HUDEP-2 (cell line): ENCODE measurements at regions not wholly inside any gene's neighbourhood (a gene's known extent, or its start where the extent isn't known, plus 50 kb on each side); places are given as distances from the start of the nearest gene placed in this dataset.
"Not testable (repeated sequence)": the region's sequence is repeated elsewhere in the genome, so short reads cannot be mapped to it uniquely, and the experiment has no call there.

Source experiments
- DNase-seq, 76 experiments: peaks; one replicate each; lab custom pipeline; 2025; ENCODE audit not compliant: unreplicated experiment in 76 of 76; lab: John Stamatoyannopoulos, UW

DNA sequence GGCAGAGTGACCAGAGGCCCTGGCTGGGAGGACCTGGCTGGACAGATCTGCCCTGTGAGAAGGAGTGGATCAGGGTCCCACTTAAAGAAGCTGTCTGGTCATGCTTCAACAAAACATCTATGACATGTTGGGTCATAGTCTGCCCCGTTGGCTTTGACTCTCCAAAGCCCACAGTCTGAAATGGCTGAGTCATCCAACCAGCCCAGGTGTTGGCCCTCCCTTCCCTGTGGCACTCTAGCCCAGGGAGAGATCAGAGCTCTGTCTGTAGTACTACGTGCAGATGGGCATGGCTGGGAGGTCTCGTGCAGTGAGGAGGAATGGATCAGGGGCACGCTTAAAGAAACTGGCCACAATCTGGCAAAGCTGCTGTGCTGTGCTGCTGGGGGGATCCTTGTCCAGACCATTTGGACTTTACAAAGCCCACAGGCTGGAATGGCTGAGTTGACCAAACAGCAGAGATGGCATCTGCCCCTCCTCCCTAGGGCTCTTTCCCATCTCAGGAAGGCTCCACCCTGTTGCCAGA lies 206.1 kb downstream of the TUSC1 start:
- no peak for DNase-seq

DNA sequence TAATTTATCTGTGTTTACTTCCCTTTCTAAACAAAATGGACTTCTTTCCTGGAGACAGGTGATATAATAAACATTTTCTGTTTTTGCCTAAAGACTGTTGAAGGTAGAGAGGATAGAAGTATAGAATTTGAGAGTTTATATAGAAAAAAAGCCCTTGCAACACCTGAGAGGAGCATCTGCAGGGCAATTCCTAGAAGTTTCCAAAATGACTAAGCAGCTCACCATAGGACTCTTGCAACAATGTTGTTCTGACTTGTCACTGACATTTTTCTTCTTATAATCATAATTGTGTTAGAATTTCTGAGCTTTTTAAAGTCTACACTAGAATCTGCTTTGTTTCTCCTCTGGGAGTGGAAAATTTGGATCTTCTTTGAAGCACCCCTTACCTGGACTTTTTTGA lies 216.8 kb downstream of the TUSC1 start:
- no peak for DNase-seq

DNA sequence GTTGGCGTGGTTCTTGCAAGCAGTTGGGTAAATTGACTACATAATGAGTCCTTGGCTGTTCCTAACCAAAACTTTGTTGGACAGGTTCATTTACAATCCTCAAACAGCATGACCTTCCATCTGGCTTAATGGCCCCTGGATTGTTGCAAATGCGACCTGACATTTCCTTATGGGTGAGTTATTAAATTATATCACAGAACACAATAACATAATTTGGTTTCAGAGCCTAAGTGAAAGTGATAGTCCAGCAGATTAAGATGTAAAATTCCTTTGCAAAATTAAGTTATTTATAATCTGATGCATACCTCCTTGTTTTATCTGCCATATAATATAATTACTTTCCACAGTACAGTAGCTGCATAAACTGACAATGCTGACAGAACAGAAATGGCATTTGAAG lies 224.4 kb downstream of the TUSC1 start:
- no peak for DNase-seq

DNA sequence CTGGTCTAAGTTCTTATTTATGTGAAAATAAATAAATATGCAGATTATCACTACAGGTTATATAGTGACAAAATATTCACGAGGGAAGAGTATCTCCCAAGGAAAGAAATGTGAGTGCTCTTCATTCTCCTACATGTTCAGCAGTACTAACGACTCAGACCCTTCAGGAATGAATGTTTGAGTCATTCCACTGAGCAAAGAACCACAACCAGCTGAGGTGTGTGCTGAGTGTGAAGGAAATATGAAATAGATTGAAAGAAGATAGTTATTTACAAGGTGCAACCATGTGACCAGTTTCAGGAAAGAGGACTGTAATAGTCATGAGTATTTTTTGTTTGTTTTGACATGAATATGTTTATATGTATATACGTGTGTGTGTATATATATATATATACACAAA lies 228.7 kb downstream of the TUSC1 start:
- DNase-seq: no peak

DNA sequence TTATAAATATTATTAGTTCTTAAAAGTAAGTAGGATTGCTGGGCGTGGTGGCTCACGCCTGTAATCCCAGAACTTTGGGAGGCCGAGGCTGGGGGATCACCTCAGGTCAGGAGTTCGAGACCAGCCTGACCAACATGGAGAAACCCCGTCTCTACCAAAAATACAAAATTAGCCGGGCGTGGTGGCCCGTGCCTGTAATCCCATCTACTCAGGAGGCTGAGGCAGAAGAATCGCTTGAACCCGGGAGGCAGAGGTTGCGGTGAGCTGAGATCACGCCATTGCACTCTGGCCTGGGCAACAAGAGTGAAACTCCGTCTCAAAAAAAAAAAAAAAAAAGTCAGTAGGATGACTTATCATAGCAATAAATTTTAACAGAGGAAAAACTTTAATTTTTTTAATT lies 232.5 kb downstream of the TUSC1 start:
- DNase-seq: not testable (repeated sequence)

DNA sequence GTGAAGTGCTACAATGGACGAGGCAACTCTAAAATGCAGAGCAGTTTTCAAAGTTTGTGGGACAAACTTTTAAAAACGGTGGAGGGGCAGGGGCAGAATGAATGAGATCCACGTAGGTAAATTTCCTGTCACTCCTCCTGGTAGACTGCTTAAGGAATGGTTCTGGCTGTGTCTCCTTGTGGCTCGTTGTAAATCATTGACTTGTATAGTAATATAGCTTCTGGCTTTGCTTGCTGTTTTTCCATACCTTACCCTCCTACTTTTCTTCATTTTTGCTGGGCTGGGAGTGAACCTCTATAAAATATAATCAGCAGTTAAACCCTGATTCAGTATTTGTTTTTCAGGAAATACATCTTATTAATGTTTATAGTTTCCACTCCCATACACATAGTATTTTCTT lies 235.7 kb downstream of the TUSC1 start:
- no peak for DNase-seq

DNA sequence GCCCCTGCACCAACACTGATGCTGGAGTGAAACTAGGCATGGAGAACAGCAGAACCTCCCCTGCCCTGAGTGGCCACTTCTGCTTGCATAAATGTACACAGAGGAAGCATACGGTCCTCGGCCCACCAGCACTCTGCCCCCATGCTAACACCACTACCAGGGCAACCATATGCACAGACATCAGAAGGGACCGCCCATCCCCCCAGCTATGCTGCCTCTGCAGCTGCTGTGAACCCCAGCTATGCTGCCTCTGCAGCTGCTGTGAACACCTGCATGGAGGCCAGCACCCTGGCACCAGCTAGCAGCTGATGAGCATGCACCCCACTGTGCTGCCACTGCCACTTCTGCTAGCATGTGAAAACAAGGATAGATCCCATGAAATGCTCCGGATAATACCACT lies 250.3 kb downstream of the TUSC1 start:
- DNase-seq: no peak

DNA sequence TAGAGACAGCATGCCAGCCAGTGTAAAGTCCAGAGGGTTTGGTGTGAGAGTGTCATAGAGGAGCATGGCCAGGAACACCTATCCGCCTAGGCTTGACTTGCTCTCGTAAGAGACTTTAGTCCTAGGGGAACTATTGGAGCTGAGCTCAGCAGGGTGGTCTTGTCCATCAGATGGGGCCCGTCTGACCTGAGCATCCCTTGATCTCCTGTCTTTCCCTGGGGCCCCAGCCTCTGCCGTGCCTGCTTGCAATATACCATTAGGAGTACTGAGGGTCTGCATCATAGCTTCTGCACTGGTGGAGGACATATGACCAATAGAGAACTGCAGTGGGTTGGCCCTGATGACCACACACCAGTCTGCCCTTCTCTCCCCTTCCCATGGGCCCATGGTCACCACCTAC lies 251.0 kb downstream of the TUSC1 start:
- no peak for DNase-seq

DNA sequence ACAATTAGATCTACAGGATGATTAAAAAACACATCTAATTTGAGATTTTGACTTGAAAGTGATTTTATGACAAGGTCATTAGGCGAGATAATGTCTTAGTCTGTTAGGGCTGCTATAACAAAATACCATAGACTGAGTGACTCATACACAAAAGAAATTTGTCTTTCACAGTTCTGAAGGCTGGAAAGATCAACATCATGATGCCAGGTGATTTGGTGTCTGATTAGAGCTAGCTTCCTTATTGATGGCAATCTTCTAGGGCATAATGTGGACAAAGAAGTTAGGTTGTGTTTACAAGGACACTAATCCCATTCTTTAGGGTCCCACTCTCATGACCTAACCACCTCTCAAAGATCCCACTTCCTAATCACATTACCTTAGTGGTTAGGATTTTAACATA lies 256.7 kb downstream of the TUSC1 start:
- DNase-seq: no peak

DNA sequence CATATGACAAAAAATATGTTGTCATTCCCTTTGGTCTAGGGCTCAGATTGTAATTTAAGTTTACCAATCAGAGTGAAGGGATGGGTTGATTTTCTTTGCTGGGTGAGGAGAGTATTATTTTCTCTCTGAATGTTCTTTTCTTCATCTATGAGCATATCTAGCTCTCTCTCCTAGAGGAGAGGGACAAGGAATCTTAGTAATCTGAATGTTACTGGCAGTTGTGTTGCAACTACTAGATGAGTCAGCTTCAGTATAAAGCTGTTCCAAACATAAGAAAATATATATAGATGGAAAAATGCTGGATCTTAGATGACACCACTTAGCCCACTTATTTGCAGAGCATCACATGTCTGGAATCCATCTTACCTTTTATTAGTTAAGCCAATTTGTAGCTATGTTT lies 259.3 kb downstream of the TUSC1 start:
- no peak for DNase-seq

DNA sequence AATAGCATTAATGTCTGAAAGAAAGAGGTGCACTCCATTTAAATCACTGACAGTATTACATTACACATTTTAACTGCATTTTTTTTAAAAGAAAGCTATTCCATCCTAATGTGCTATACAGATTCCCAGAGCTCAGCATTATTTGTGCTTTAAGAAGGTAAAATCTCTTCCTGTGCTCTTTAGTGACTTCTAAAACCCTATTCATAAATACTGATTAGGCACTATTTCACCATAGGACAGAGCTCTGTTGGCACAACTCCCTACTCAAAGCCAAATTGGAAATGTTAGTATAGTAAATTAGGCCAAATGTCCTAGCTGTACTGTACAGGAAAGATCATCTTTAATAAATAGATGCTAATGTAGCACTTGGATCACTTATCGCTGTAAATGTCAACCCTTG lies 262.5 kb downstream of the TUSC1 start:
- DNase-seq: no peak

DNA sequence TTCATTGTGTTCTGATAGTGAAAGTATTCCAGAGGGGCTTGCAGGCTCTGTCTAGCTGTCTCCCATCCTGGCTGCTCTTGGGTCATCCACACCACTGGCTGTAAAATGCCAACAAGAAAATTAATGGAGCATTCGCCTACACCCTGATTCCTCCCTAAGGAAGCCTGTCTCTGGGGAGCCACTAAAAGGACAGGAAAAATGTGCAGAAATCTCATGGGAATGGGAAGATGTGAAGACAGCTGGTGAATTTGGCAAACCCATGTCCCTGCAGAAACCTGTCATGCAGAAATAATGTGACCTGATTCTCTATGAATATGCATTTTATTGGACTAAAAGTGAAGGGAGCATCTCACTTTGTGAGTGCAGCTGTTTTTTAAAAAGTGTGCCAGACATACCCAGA lies 265.6 kb downstream of the TUSC1 start:
- DNase-seq: no peak

DNA sequence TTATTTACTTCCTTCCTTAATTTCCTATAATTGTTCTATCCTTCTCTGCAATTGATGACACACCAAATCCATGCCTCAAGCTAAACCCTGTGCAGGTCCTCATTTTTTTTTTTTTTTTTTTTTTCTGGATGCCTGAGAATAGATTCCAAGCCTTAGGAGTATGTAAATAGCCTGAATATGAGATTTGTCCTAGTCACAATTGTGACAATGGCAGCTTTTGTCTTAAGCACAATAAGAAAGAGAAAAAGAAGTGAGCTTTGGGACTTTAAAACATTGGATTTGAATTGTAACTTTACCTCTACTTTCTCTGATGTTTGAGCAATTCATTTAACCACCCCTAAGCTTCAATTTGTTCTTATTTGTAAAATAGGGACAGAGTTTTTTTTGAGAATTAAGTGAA lies 280.5 kb downstream of the TUSC1 start:
- DNase-seq: no peak

DNA sequence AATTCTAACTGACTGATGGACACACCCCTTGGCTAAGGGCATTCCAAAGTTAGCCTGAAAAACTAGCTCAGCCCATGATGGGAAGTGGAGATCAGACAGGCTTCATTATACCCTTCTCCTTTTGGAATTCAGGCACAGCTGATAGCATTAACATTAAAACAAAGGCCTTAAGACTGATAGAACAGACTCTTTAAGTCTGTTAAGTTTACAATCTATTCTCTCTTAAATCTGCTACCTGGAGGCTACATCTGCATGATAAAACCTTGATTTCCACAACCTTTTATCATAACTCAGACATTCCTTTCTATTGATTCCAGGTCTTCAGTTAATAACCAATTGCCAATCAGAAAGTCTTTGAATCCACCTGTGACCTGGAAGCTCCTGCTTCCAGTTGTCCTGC lies 281.4 kb downstream of the TUSC1 start:
- no peak for DNase-seq

DNA sequence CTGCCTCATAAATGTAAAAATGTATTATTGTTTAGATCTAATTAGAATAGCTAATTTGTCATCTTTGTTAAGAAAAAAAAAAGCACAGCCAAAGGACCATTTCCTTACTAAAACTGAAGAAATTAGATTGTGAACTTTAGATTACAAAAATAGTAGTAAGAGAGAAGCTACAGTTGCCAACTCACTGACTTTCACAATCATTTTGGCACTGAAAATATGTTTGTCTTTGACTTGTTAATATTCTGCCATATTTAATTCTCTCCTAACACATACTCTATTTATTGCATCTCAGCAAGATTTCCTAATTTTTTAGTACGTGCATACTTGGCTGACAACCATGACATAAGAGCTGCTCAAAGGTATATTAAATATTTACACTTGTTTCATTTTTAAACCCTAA lies 297.1 kb downstream of the TUSC1 start:
- DNase-seq: no peak

DNA sequence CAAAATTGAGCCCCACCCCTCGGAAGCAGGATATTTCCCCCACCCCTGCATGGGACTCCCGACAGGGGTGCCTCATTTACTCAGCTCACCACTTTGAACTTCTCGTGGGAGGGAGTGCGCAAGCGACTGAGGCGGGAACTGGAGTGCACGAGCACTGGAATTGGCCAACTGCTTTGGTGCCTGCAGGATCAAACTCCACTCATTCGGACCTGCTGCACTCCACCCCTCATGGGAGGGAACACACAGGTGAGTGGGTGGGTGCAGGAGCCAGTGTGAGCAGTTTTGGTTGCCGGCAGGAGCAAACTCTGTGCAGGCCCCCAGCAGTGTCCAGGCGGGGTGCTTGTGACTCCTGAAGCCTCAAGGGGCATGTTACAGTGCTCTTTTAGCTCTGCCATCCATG lies 301.2 kb downstream of the TUSC1 start:
- DNase-seq: no peak

DNA sequence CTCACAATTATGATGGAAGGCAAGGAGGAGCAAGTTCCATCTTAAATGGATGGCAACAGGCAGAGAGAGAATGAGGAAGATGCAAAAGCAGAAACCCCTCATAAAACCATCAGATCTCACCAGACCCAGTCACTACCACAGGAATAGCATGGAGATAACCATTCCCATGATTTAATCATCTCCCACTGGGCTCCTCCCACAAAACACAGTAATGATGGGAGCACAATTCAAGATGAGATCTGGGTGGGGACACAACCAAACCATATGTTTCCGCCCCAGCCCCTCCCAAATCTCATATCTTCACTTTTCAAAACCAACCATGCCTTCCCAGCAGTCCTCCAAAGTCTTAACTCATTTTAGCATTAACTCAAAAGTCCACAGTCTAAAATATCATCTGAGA lies 304.0 kb downstream of the TUSC1 start:
- no peak for DNase-seq

DNA sequence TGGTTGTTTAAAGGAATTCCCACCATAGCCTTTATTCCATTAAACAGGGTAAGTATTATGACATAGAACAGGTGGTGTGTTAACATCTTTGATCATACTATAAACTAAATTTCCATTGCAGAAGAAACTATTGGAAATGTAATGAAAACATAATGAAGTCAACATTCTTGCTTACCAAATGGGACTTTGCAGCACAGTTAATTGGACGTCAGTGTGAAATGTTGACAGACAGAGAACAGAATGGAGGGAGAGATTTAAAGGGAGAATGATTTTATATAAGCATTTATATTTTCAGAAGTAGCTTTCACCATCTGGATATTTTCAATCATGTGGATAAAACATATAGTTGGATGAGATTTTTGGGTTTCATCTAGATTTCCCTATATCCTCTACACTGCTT lies 311.3 kb downstream of the TUSC1 start:
- DNase-seq: no peak

DNA sequence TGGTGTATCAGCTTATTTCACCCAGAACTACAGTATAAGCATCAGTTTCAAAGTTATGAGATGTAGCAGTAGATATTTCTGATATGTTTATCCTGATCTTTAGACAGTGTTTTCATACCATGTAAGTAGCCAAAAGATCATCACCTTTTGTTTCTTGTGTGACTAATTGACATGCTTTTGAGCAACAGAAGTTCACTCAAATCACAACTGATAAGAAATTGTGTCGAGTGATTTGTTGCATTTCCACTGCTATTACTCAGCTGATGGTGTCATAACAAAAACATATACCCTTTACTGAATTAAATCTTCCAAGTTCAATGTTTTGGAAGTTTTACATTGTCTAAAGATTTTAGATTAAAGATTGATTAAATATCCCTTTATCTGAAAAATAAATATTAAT lies 324.5 kb downstream of the TUSC1 start:
- no peak for DNase-seq

DNA sequence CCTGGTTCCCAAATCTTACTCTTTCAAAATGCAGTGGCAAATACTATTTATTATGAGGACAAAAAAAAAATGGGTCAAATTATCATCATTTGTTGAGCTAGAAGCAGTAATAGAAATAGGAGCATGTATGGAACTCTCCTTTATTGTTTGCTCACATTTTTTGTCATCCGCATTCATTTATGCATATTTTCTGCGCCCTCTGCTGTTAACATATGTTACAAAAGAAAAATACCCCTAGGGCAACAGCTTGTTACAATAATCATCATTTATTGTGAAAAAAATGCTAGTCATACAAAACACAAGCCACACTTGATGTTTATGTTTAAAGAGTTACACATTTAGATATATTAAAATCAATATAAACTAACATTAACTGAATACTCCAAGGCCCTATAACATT lies 328.2 kb downstream of the TUSC1 start:
- no peak for DNase-seq

DNA sequence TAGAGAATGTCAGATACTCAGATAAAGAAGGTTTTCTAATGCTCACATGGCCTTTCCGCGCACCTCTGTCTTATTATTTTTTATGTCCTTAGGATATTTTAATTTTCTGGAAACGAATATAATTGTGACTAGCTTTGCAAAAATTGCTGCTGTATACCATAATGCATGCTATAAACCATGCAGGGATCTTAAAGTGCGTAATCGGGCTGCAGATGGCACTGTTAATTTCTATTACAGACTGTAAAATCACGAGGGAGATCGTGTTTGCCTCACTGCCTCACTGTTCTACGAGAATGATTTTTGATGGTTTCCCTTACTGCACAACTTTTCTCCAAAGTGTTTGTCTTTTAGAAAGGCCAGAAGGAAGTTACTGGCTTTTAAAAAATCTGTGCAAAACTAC lies 356.1 kb downstream of the TUSC1 start:
- no peak for DNase-seq

DNA sequence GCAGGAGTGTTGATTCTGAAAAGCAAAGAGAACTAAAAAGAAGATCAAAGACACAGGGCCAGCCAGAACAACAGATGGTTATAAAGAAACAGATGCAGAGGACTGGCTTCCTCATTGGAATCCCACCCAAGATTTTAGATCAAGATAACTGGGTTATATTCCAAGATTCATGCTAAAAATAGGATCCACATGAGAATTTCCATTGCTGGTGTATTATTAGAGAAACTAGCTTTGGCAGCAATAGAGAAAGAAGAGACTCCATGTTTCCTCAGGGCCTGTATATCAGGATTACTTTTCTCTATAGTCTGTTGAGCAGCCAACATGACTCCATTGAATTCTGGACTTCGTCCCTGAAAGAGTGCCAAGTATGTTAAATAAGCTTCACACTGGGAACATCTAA lies 367.3 kb downstream of the TUSC1 start:
- no peak for DNase-seq

DNA sequence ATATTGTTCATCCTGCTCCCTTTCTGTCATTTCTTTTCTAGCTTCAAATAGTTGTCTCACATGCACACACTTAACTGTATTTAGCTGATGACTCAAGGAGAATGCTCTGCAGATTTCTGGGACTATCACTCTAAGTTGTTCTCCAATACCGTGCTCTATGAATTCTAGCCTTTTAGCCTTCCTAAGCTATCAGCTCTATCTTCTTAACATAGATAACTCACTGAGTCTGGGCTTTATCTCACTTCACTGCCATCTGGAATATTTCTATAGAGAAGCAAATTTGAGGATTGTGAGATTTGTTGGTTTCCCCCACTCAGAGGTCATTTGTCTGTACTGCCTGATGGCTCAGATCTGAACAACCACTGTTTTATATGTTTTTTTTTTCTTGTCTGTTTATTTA lies 369.7 kb downstream of the TUSC1 start:
- no peak for DNase-seq

DNA sequence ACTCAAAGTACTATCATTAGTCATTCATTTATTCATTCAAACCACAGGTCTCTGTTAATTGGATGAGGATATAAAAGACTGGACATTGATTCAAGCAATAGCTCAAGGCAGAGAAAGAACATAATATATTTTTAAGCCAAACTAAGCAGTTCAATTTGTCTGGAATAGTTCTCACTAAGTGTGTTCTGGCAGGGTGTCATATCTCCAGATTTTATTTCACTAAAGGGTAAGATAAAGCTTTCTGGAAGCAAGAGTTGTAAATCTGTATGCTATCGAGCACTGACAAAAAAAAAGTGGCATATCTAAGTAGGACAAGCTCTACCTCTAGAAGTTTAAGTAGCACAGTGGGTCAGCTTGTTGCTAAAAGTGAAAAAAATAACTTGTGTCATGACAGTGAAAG lies 375.6 kb downstream of the TUSC1 start:
- DNase-seq: no peak
